NB4 (cell line): ENCODE measurements at regions not wholly inside any gene's neighbourhood (a gene's known extent, or its start where the extent isn't known, plus 50 kb on each side); places are given as distances from the start of the nearest gene placed in this dataset.

Experiments
- DNase-seq: peaks from one replicate; pipeline ENCODE4 v3.0.0; 2010; ENCODE audit warnings: low read depth
- H3K4me3 ChIP-seq: one replicate; pipeline ENCODE4 v1.5.1; 2011; ENCODE audit warnings: mild to moderate bottlenecking, low read depth, low read length, moderate library complexity
- CTCF ChIP-seq: IDR thresholded peaks from one replicate; pipeline ENCODE4 v1.5.1; 2012; ENCODE audit warnings: low read depth, low read length
- MYC ChIP-seq: IDR thresholded peaks from 2 replicates; pipeline ENCODE4 v1.6.1; 2011; ENCODE audit warnings: low read depth, low read length
- POLR2A ChIP-seq: IDR thresholded peaks from 2 replicates; pipeline ENCODE4 v1.6.1; 2011; ENCODE audit warnings: mild to moderate bottlenecking; ENCODE audit not compliant: insufficient read length; ENCODE audit errors: extremely low read depth
- TF ChIP-seq, protein P1 (sequence below): IDR thresholded peaks from 2 replicates; pipeline ENCODE4 v1.6.1; 2011; ENCODE audit warnings: low read depth, low read length

DNA sequence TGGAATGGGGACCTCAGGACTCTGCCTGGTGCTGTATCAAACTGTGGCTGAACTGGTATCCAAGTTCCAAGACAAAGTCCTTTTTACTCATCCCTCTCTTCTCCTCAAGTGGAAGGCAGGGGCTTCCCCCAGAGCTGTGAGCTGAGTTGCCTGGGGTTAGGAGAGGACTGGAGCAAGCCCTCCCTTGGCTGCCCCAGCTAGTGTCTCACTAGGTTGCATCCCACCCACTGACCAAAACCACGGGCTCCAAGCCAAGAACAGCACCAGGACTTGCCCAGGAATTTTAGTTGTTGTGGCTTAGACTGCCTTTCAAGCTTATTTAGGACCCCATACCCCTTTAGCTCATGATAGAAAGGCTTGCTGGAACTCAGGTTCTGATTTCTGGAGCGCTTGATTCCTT lies 158.7 kb upstream of the TNC start:
- TF ChIP-seq POLR2A = no peak
- no peak for TF ChIP-seq CTCF
- TF ChIP-seq MYC = no peak
- TF ChIP-seq, protein P1, sequence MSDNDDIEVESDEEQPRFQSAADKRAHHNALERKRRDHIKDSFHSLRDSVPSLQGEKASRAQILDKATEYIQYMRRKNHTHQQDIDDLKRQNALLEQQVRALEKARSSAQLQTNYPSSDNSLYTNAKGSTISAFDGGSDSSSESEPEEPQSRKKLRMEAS = no peak
- no peak for DNase-seq
- no peak overlapping the region for H3K4me3 ChIP-seq

DNA sequence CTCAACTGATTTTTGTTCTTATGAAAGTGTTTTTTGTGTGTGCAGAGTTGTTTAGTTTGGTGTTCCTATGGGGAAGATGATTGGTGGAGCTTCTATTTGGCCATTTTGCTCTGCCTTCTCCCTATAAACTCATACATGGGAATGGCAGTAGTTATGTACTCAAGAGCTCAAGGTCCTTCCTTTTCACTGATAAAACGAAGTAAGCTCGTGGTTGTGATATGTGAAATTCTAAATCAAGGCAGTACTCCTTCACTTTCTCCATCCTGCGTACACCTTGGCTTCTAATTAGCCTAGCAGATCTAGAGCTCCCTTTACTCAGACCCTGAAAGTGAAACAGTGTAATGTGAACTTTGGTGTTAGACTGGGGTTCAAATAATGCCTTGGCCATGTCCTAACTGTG lies 159.3 kb upstream of the TNC start:
- no peak for DNase-seq
- H3K4me3 ChIP-seq = no peak overlapping the region
- TF ChIP-seq MYC (no peak), POLR2A (no peak), CTCF (no peak)
- TF ChIP-seq, protein P1 = no peak

- TF ChIP-seq POLR2A (no peak), CTCF (no peak), MYC (no peak)
- TF ChIP-seq, protein P1 = no peak
- DNase-seq = no peak
- no peak overlapping the region for H3K4me3 ChIP-seq
These were observed 160.5 kb upstream of the TNC start for GRCh38 chr9:115278326-115279035.

GRCh38 chr9:115283395-115283794 lies 165.4 kb upstream of the TNC start:
- no peak for DNase-seq
- TF ChIP-seq, protein P1 = no peak
- no peak for TF ChIP-seq POLR2A
- TF ChIP-seq MYC = no peak
- no peak for TF ChIP-seq CTCF
- no peak overlapping the region for H3K4me3 ChIP-seq

GRCh38 chr9:115285836-115286235 lies 167.9 kb upstream of the TNC start:
- no peak for TF ChIP-seq MYC
- TF ChIP-seq POLR2A = no peak
- TF ChIP-seq, protein P1 = no peak
- no peak for TF ChIP-seq CTCF
- DNase-seq = no peak
- H3K4me3 ChIP-seq = no peak overlapping the region
